ENCODE measurements at regions not wholly inside any gene's neighbourhood (a gene's known extent, or its start where the extent isn't known, plus 50 kb on each side); places are given as distances from the start of the nearest gene placed in this dataset.

- H3K4me1 ChIP-seq (ENCODE audit: control insufficient read depth in 2 of 3, insufficient read depth in 2 of 3, low read depth in 1 of 3, low read length in 3 of 3): no peaks in the 10 kb centered on the region
- no peak overlapping the region for H3K9ac ChIP-seq (ENCODE audit: low read length in 3 of 3)
- no peak for TF ChIP-seq CTCF (IDR thresholded peaks at IDR 0.05; ENCODE audit: borderline replicate concordance, extremely low read depth, insufficient read depth)
- FAIRE-seq: no peak
- H3K4me3 ChIP-seq (ENCODE audit: low read length in 3 of 3): no peak overlapping the region
- no peaks in the 10 kb centered on the region for H3K36me3 ChIP-seq (ENCODE audit: control insufficient read depth in 2 of 3, insufficient read depth in 3 of 3, low read length in 3 of 3)
- no peaks in the 10 kb centered on the region for H3K27me3 ChIP-seq (ENCODE audit: control insufficient read depth, insufficient read depth, low read length)
- intact Hi-C loops (cut with DNase I): no loop called here
- no peak overlapping the region for H3K27ac ChIP-seq (ENCODE audit: low read depth in 2 of 2, low read length in 2 of 2)
- DNase-seq: peak in 2 of 5 donors; percentile 44 to 64
- no peaks in the 10 kb centered on the region for H3K9me3 ChIP-seq (ENCODE audit: control insufficient read depth in 2 of 3, insufficient read depth in 1 of 3, low read length in 3 of 3)
Measured at GRCh38 chr10:118454211-118454610, 112.1 kb upstream of the FAM204A start.

GRCh38 chr10:118452098-118452497 is 110.0 kb upstream of the FAM204A start:
- DNase-seq (no peak), FAIRE-seq (no peak)
- no peak overlapping the region for H3K9ac ChIP-seq (ENCODE audit: low read length in 3 of 3)
- no peaks in the 10 kb centered on the region for H3K4me1 ChIP-seq (ENCODE audit: control insufficient read depth in 2 of 3, insufficient read depth in 2 of 3, low read depth in 1 of 3, low read length in 3 of 3)
- no peaks in the 10 kb centered on the region for H3K27me3 ChIP-seq (ENCODE audit: control insufficient read depth, insufficient read depth, low read length)
- no peaks in the 10 kb centered on the region for H3K9me3 ChIP-seq (ENCODE audit: control insufficient read depth in 2 of 3, insufficient read depth in 1 of 3, low read length in 3 of 3)
- no peak overlapping the region for H3K27ac ChIP-seq (ENCODE audit: low read depth in 2 of 2, low read length in 2 of 2)
- intact Hi-C loops (cut with DNase I): no loop called here
- no peak for TF ChIP-seq CTCF (IDR thresholded peaks at IDR 0.05; ENCODE audit: borderline replicate concordance, extremely low read depth, insufficient read depth)
- H3K36me3 ChIP-seq (ENCODE audit: control insufficient read depth in 2 of 3, insufficient read depth in 3 of 3, low read length in 3 of 3): no peaks in the 10 kb centered on the region
- no peak overlapping the region for H3K4me3 ChIP-seq (ENCODE audit: low read length in 3 of 3)

- Histone ChIP-seq H3K36me3 (ENCODE audit: control insufficient read depth in 2 of 3, insufficient read depth in 3 of 3, low read length in 3 of 3) (no peaks in the 10 kb centered on the region), H3K4me1 (ENCODE audit: control insufficient read depth in 2 of 3, insufficient read depth in 2 of 3, low read depth in 1 of 3, low read length in 3 of 3) (no peaks in the 10 kb centered on the region), H3K27ac (ENCODE audit: low read depth in 2 of 2, low read length in 2 of 2) (no peak overlapping the region), H3K27me3 (ENCODE audit: control insufficient read depth, insufficient read depth, low read length) (no peaks in the 10 kb centered on the region), H3K9me3 (ENCODE audit: control insufficient read depth in 2 of 3, insufficient read depth in 1 of 3, low read length in 3 of 3) (no peaks in the 10 kb centered on the region), H3K4me3 (ENCODE audit: low read length in 3 of 3) (no peak overlapping the region), H3K9ac (ENCODE audit: low read length in 3 of 3) (no peak overlapping the region)
- TF ChIP-seq CTCF (IDR thresholded peaks at IDR 0.05; ENCODE audit: borderline replicate concordance, extremely low read depth, insufficient read depth): no peak
- DNase-seq (no peak), FAIRE-seq (no peak)
- intact Hi-C loops (cut with DNase I): no loop called here
Measured at GRCh38 chr10:118449521-118449920, 107.4 kb upstream of the FAM204A start.

- intact Hi-C loops (cut with DNase I): no loop called here
- no peaks in the 10 kb centered on the region for H3K36me3 ChIP-seq (ENCODE audit: control insufficient read depth in 2 of 3, insufficient read depth in 3 of 3, low read length in 3 of 3)
- no peaks in the 10 kb centered on the region for H3K9me3 ChIP-seq (ENCODE audit: control insufficient read depth in 2 of 3, insufficient read depth in 1 of 3, low read length in 3 of 3)
- H3K27ac ChIP-seq (ENCODE audit: low read depth in 2 of 2, low read length in 2 of 2): no peak overlapping the region
- DNase-seq (no peak), FAIRE-seq (no peak)
- no peak overlapping the region for H3K9ac ChIP-seq (ENCODE audit: low read length in 3 of 3)
- no peaks in the 10 kb centered on the region for H3K27me3 ChIP-seq (ENCODE audit: control insufficient read depth, insufficient read depth, low read length)
- H3K4me1 ChIP-seq (ENCODE audit: control insufficient read depth in 2 of 3, insufficient read depth in 2 of 3, low read depth in 1 of 3, low read length in 3 of 3): no peaks in the 10 kb centered on the region
- no peak overlapping the region for H3K4me3 ChIP-seq (ENCODE audit: low read length in 3 of 3)
- TF ChIP-seq CTCF (IDR thresholded peaks at IDR 0.05; ENCODE audit: borderline replicate concordance, extremely low read depth, insufficient read depth): no peak
Measured at GRCh38 chr10:118448744-118449143, 106.6 kb upstream of the FAM204A start.
